Activated naive CD8-positive, alpha-beta T cell treated with anti-CD3 and anti-CD28 coated beads, Interleukin-2, amount 10 ng/mL, durations not matched to agents 7 days and 5 days (primary cell): ENCODE measurements at regions not wholly inside any gene's neighbourhood (a gene's known extent, or its start where the extent isn't known, plus 50 kb on each side); places are given as distances from the start of the nearest gene placed in this dataset.

Experiments used
- ATAC-seq: fragments of 150-1000 bp; cut with Tn5 transposase; one replicate; pipeline ENCODE4 v1.10.0; 2021; ENCODE audit warnings: low read depth, moderate library complexity
- POLR2A ChIA-PET: fragments of 350-600 bp; sonication (Branson Sonifier 250); formaldehyde crosslinking; loops from one replicate; lab custom pipeline; 2021; ENCODE audit warnings: antibody characterized with exemption; lab: Charles Lee
- DNase-seq: peaks from one replicate; pipeline ENCODE4 v3.0.0; 2021
- H3K27ac Mint-ChIP-seq: one replicate; pipeline ENCODE4 v1.8.0; 2022; ENCODE audit warnings: mild to moderate bottlenecking, mixed read lengths
- H3K27me3 Mint-ChIP-seq: one replicate; pipeline ENCODE4 v1.8.0; 2022; ENCODE audit warnings: mild to moderate bottlenecking, moderate library complexity, mixed read lengths
- H3K36me3 Mint-ChIP-seq: one replicate; pipeline ENCODE4 v1.8.0; 2021; ENCODE audit warnings: mild to moderate bottlenecking, mixed read lengths
- H3K4me1 Mint-ChIP-seq: one replicate; pipeline ENCODE4 v1.8.0; 2021; ENCODE audit warnings: mixed read lengths
- H3K4me3 Mint-ChIP-seq: one replicate; pipeline ENCODE4 v1.8.0; 2022; ENCODE audit warnings: mild to moderate bottlenecking, moderate library complexity, mixed read lengths
- H3K9me3 Mint-ChIP-seq: one replicate; pipeline ENCODE4 v1.8.0; 2021; ENCODE audit warnings: mixed read lengths

DNA sequence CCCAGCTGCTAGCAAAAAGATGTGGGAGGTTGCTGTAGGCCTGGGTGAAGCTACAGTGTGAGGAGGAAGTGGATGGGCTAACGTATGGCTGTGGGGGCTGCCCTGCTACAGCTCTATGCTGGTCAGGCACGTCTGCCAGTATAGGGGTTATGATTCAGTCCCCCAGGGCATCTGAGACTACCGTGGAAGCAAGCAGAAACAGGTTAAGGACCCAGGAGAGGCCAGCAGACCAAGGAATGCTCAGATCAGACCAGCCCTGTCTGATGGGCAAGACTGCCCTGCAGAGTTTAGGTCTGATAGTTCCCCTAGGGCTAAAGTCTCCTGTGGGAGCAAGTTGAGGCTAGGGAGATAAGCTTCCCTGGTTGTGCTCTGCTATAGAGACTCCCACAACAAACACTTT is 416.1 kb upstream of the CTNND2 start:
- POLR2A ChIA-PET, result no interaction called here
- DNase-seq (no peak), ATAC-seq (no peak)
- no peaks in the 10 kb centered on the region for H3K36me3 Mint-ChIP-seq
- H3K27ac Mint-ChIP-seq, result no peak overlapping the region
- H3K9me3 Mint-ChIP-seq, result peaks cover 4% of the 10 kb centered on the region
- H3K27me3 Mint-ChIP-seq, result no peaks in the 10 kb centered on the region
- H3K4me1 Mint-ChIP-seq, result no peaks in the 10 kb centered on the region
- no peak overlapping the region for H3K4me3 Mint-ChIP-seq

DNA sequence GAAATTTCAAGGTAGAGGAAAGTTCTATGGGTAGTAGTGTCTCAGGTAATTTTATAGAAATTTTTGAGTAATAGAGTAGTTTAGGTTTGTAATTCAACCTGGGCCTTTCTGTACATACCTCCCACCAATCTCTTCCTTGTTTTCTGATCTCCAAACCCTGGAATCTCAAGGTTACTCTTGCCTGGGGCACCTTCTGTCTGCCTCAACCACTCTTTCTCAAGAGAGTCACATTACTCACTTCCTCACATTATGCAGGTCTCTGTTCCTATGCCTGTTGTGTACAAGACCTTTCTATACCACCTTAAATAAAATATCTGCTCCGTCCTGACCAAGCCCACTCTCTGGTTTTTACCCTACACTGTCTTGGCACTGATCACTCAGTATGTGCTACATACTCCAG is 412.6 kb upstream of the CTNND2 start:
- Mint-ChIP-seq H3K4me3 (no peak overlapping the region), H3K9me3 (peaks cover 5% of the 10 kb centered on the region), H3K27ac (no peak overlapping the region), H3K36me3 (no peaks in the 10 kb centered on the region), H3K4me1 (no peaks in the 10 kb centered on the region), H3K27me3 (no peaks in the 10 kb centered on the region)
- ATAC-seq, result no peak
- POLR2A ChIA-PET, result no interaction called here
- no peak for DNase-seq

DNA sequence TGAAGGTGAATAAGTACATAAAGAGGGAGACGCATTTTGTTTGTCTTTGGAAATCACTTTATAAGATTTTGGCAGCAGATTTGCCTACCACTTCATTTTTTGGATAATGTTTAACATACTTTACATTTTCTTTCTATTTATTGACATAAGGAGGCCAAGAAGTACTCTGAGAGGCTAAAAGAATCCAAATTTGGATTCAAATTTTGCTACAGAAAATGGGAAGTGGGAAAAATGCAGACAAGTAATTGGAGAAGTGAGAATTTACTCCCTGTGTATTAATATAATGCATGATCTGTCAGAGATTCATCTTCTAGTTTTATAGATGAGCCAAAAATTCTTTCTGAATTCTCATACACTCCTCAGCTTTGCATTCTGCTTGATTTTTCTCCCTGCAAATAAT is 411.2 kb upstream of the CTNND2 start:
- no peak overlapping the region for H3K27ac Mint-ChIP-seq
- DNase-seq (no peak), ATAC-seq (no peak)
- no peaks in the 10 kb centered on the region for H3K4me1 Mint-ChIP-seq
- POLR2A ChIA-PET, result no interaction called here
- no peaks in the 10 kb centered on the region for H3K27me3 Mint-ChIP-seq
- H3K9me3 Mint-ChIP-seq, result peaks cover 5% of the 10 kb centered on the region
- no peaks in the 10 kb centered on the region for H3K36me3 Mint-ChIP-seq
- no peak overlapping the region for H3K4me3 Mint-ChIP-seq

DNA sequence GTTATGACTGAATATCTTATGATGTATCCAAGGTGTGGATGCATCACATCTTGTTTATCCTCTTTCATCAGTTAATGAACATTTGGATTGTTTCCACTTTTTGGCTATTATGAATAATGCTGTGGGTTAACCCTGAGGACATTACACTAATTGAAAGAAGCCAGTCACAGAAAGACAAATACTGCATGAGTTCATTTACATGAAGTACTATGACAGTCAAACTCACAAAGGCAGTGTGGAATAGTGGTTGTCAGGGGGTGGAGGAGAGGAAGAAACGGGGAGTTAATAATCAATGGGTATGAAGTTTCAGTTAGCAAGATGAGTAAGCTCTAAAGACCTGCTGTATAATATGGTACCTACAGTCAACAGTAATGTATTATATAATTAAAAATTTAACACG is 409.4 kb upstream of the CTNND2 start:
- ATAC-seq (no peak), DNase-seq (no peak)
- Mint-ChIP-seq H3K27me3 (no peaks in the 10 kb centered on the region), H3K27ac (no peak overlapping the region), H3K4me3 (no peak overlapping the region), H3K36me3 (no peaks in the 10 kb centered on the region), H3K9me3 (peaks cover 7% of the 10 kb centered on the region), H3K4me1 (no peaks in the 10 kb centered on the region)
- POLR2A ChIA-PET, result no interaction called here

DNA sequence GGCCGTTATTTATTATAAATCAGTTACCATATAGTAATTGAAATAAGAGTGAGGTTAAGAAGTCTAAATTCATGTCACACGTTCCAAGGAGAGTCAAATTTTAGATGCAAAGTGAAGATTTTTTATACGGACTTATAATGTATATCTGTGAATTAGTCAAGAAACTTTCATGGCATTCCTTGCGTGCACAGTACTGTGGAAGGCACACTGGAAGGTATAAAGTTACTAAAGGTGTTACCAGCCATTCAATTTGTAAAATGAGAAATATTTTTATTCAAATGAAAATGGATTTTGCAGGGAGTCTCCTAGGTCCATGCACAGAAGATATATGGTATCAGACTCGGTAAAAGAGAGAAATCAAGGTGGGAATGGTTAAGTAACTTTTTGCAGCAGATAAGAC is 408.1 kb upstream of the CTNND2 start:
- no peak for ATAC-seq
- Mint-ChIP-seq H3K4me1 (no peaks in the 10 kb centered on the region), H3K4me3 (no peak overlapping the region), H3K27me3 (no peaks in the 10 kb centered on the region), H3K27ac (no peak overlapping the region), H3K36me3 (no peaks in the 10 kb centered on the region), H3K9me3 (peaks cover 7% of the 10 kb centered on the region)
- DNase-seq, result no peak
- POLR2A ChIA-PET, result no interaction called here

DNA sequence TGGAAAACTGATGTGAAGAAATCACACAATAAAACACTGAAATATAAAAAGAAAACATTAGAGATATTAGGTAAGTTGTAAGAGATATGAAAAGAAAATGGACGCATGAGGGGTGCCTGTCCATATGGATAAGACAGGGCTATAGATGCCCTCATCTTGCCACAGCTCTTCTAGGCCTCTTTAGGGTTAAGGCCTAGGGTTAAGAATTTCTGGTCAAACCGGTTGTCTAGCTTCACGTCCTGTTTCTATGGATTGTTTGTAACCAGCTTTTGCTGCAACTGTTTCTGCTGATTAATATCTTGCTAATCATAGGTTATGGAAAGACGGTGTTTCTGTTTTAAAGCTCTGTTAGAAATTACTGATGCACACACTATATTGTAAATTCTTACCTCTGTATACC is 389.9 kb upstream of the CTNND2 start:
- DNase-seq (no peak), ATAC-seq (no peak)
- POLR2A ChIA-PET, result no interaction called here

DNA sequence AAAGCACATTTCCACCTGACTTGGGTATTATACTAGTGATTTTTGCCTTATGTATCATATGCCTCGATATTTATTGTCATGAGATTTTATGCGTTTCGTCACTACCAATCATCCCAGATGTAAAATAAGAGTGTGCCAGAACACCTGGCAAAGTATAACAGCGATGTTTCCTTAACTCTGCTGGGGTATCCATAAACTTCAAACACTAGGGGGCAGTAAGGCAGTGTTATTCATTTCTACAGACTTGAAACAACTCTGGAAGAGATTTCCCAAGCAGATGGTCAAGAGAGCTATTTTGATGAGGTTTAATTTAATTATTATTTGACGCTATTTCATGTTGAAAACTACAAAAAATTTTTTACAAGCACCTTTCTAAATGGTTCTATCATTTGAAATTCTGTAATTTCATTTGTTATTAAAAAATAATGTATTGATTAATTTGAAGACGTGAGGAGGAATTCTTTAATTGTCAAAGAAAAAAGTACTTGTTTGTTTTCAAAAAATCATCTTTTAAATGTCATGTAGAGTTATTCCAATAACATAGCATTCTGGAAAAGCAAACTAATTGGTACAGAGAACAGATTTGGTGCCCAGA is 388.5 kb upstream of the CTNND2 start:
- peaks cover 11% of the 10 kb centered on the region for H3K9me3 Mint-ChIP-seq
- H3K4me3 Mint-ChIP-seq, result no peak overlapping the region
- no peak for DNase-seq
- ATAC-seq, result no peak
- H3K4me1 Mint-ChIP-seq, result no peaks in the 10 kb centered on the region
- H3K27ac Mint-ChIP-seq, result no peak overlapping the region
- POLR2A ChIA-PET, result no interaction called here
- no peaks in the 10 kb centered on the region for H3K36me3 Mint-ChIP-seq
- no peaks in the 10 kb centered on the region for H3K27me3 Mint-ChIP-seq

More for the DNA sequence above, 389.9 kb upstream of the CTNND2 start:
- Mint-ChIP-seq H3K4me1 (no peaks in the 10 kb centered on the region), H3K27ac (no peak overlapping the region), H3K9me3 (peaks cover 11% of the 10 kb centered on the region), H3K4me3 (no peak overlapping the region), H3K36me3 (no peaks in the 10 kb centered on the region), H3K27me3 (no peaks in the 10 kb centered on the region)

DNA sequence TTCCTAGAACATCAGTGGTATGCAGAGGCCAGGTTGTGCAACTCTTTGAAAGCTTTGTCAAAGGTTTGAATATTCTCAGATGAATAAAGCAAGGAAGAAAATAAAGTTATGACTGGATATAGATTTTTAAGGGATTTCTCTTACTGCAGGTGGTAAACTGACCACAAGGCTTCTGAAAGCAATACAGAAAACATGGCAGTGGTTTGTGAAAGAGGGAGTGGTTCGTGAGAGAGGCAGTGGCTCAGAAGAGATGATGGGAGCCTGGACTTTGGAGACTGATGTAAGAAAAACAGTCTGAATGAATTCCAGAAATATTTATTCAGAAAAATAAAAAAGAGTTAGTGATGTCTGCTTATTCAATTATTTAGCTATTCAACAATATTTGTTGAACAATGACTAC is 380.4 kb upstream of the CTNND2 start:
- no peak for DNase-seq
- POLR2A ChIA-PET, result no interaction called here
- Mint-ChIP-seq H3K9me3 (peaks cover 8% of the 10 kb centered on the region), H3K4me3 (no peak overlapping the region), H3K27me3 (no peaks in the 10 kb centered on the region), H3K36me3 (no peaks in the 10 kb centered on the region), H3K27ac (no peak overlapping the region), H3K4me1 (no peaks in the 10 kb centered on the region)
- ATAC-seq, result no peak

DNA sequence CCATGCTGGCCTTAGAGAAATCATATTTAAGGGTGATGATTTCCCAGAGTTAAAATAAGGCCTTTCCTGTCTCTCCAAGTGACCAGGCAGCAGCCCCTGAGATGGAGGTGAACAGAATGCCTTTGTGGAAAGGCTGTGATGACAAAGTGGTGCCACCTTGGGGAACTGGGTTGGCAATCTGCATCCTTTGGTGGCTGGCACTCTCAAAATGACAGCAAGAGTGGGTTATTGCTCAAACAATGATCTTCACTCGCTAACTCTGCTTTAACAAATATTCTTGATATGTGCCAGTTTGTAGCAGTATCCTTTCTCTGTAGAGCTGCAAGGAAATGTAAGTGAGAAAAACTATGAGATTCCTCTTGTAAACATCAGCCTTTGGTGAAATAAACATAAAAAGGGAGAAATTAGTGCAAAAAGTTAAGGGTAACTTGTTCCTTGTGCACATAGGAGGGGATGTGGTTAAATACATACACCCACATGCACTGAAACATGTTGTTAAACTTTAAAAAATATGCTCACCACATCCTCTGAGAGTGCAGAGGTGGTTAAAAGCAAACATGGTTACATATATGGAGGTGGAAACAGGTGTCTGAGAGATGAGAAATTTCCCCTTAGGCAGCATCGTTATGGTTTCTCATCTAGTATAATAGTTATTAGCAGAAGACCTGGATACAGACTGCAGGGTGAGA is 373.4 kb upstream of the CTNND2 start:
- POLR2A ChIA-PET, result no interaction called here
- Mint-ChIP-seq H3K27ac (no peak overlapping the region), H3K27me3 (no peaks in the 10 kb centered on the region), H3K4me3 (no peak overlapping the region), H3K36me3 (no peaks in the 10 kb centered on the region), H3K4me1 (no peaks in the 10 kb centered on the region), H3K9me3 (peaks cover 7% of the 10 kb centered on the region)
- DNase-seq, result no peak
- ATAC-seq, result no peak

DNA sequence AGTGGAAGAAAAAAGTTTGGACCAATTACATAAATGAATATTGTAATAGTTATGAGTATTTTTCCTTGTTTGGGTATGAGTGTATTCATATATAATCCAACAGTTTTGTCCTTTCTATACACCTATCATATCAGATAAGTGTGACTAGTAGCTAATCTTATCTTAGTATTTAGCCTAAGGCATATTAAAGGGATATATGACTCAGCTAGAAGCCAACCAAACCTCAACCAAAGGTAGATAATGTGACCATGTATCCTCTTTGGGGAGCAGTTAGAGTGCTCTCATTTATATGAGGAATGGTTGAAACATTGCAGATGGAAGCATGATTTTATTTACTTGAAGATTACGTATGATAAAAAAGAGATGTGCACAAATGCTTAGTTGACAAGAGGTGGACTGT is 370.0 kb upstream of the CTNND2 start:
- peaks cover 6% of the 10 kb centered on the region for H3K9me3 Mint-ChIP-seq
- no peak overlapping the region for H3K27ac Mint-ChIP-seq
- no peaks in the 10 kb centered on the region for H3K36me3 Mint-ChIP-seq
- DNase-seq (no peak), ATAC-seq (no peak)
- H3K4me3 Mint-ChIP-seq, result no peak overlapping the region
- H3K27me3 Mint-ChIP-seq, result no peaks in the 10 kb centered on the region
- no peaks in the 10 kb centered on the region for H3K4me1 Mint-ChIP-seq
- POLR2A ChIA-PET, result no interaction called here

DNA sequence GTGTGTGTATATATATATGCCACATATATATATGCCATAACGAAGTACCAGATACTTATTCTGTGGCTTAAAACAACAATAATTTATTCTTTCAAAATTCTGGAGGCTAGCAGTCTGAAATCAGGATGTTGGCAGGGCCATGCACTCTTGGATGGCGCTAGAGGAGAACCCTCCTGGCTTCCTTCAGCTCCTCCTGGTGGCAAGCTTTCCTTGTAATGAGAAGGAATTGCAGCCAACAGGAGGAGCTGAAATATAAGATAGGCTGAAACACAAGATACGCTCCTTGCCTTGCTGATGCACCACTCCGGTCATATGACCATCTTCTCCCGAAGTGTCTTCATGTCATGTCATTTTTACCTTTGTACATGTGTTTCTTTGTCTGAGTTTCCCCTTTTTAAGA is 368.1 kb upstream of the CTNND2 start:
- Mint-ChIP-seq H3K4me3 (no peak overlapping the region), H3K36me3 (no peaks in the 10 kb centered on the region), H3K9me3 (peaks cover 6% of the 10 kb centered on the region), H3K4me1 (no peaks in the 10 kb centered on the region), H3K27me3 (no peaks in the 10 kb centered on the region), H3K27ac (no peak overlapping the region)
- DNase-seq (no peak), ATAC-seq (no peak)
- POLR2A ChIA-PET, result no interaction called here

DNA sequence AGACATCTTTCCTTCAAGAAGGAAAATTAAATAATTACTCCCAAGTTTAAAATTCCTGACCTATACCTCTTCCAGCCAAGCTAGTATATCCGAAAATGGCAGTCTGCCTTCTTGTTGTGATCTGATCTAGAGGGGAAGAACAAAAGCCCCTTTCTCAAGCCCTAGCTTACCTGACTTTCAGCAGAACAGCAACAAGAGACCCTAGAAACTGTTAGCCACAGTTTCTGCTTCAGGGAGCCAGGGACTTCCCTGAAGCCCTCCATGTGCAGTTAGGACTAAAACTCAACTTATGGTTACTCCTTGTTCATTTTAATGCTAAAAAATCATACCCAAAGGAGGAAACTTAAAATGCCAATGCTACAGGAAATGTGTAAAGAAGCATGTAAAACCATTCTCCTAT is 366.7 kb upstream of the CTNND2 start:
- POLR2A ChIA-PET, result no interaction called here
- H3K9me3 Mint-ChIP-seq, result no peaks in the 10 kb centered on the region
- no peaks in the 10 kb centered on the region for H3K4me1 Mint-ChIP-seq
- H3K36me3 Mint-ChIP-seq, result no peaks in the 10 kb centered on the region
- H3K4me3 Mint-ChIP-seq, result no peak overlapping the region
- H3K27ac Mint-ChIP-seq, result no peak overlapping the region
- ATAC-seq (no peak), DNase-seq (no peak)
- no peaks in the 10 kb centered on the region for H3K27me3 Mint-ChIP-seq

DNA sequence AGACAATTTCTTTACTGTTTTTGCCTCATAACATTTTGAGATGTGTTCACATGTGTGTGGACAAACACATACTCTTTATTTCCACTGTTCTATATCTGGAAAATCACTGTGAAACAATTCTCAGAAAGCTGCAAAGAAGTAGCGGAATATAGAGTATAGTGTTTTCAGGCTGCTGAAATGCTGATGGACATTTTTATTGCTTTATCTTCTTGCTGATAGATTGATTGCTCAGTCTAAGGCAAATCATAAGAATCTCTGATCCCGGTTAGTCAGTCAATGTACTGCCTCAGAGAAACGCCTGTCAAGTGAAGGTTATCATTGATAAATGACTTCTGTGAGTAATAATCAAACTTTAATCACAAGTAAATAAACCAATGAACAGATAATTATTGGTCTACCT is 364.9 kb upstream of the CTNND2 start:
- H3K27ac Mint-ChIP-seq, result no peak overlapping the region
- POLR2A ChIA-PET, result no interaction called here

DNA sequence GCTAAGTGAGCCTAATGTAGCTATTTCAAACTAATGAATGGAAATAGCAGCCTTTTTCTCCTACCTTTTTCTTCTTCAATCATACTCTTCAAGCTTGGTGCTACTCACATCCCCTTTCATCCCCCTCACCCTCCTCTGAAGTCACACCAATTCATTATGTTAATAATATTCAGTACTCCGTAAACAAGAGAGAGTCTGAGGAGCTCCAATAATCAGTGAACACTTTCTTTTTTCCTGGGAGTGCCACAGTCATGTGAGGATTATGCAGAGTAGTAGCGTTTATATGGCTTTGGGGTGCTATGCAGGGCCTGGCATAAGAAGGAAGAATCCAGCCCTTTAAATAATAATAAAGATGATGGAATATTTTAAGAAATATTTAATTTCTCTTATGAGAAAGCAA is 354.3 kb upstream of the CTNND2 start:
- Mint-ChIP-seq H3K4me3 (no peak overlapping the region), H3K4me1 (no peaks in the 10 kb centered on the region), H3K36me3 (no peaks in the 10 kb centered on the region), H3K9me3 (peaks cover 5% of the 10 kb centered on the region), H3K27me3 (no peaks in the 10 kb centered on the region), H3K27ac (no peak overlapping the region)
- POLR2A ChIA-PET, result no interaction called here
- DNase-seq (no peak), ATAC-seq (no peak)

More for the DNA sequence above, 364.9 kb upstream of the CTNND2 start:
- no peaks in the 10 kb centered on the region for H3K4me1 Mint-ChIP-seq
- no peaks in the 10 kb centered on the region for H3K27me3 Mint-ChIP-seq
- H3K36me3 Mint-ChIP-seq, result no peaks in the 10 kb centered on the region
- no peak for ATAC-seq
- H3K4me3 Mint-ChIP-seq, result no peak overlapping the region
- H3K9me3 Mint-ChIP-seq, result no peaks in the 10 kb centered on the region
- no peak for DNase-seq
